Smooth muscle cell (in vitro differentiated cells): ENCODE measurements at regions not wholly inside any gene's neighbourhood (a gene's known extent, or its start where the extent isn't known, plus 50 kb on each side); places are given as distances from the start of the nearest gene placed in this dataset.

Experiments used
- DNase-seq: peaks from one replicate; lab custom pipeline; 2025; ENCODE audit not compliant: unreplicated experiment; lab: John Stamatoyannopoulos, UW
- H2AFZ ChIP-seq: fragments of 200-600 bp; sonication (generic); 2 replicates; pipeline ENCODE4 v1.6.0; 2016; ENCODE audit warnings: antibody characterized with exemption, low read depth, mild to moderate bottlenecking
- H3F3A ChIP-seq: fragments of 200-600 bp; sonication (generic); 2 replicates; pipeline ENCODE4 v1.6.0; 2017; ENCODE audit warnings: antibody characterized with exemption, low read depth
- H3K27ac ChIP-seq: fragments of 200-600 bp; sonication (generic); 2 replicates; pipeline ENCODE4 v1.5.1; 2016; ENCODE audit warnings: low read depth, mild to moderate bottlenecking
- H3K27me3 ChIP-seq: fragments of 200-600 bp; sonication (generic); 2 replicates; pipeline ENCODE4 v1.6.1; 2016; ENCODE audit warnings: low read depth, mild to moderate bottlenecking
- H3K36me3 ChIP-seq: fragments of 200-600 bp; sonication (generic); 2 replicates; pipeline ENCODE4 v1.5.1; 2016; ENCODE audit warnings: low read depth
- H3K4me1 ChIP-seq: fragments of 200-600 bp; sonication (generic); 2 replicates; pipeline ENCODE4 v1.5.1; 2016; ENCODE audit warnings: low read depth
- H3K4me2 ChIP-seq: fragments of 200-600 bp; sonication (generic); 2 replicates; pipeline ENCODE4 v1.6.0; 2016; ENCODE audit warnings: mild to moderate bottlenecking
- H3K4me3 ChIP-seq: fragments of 200-600 bp; sonication (generic); 2 replicates; pipeline ENCODE4 v1.5.1; 2016; ENCODE audit warnings: mild to moderate bottlenecking
- H3K79me2 ChIP-seq: fragments of 200-600 bp; sonication (generic); 2 replicates; pipeline ENCODE4 v1.6.0; 2016; ENCODE audit warnings: low read depth, mild to moderate bottlenecking
- H3K9ac ChIP-seq: fragments of 200-600 bp; sonication (generic); 2 replicates; pipeline ENCODE4 v1.6.0; 2016; ENCODE audit warnings: low read depth
- H3K9me3 ChIP-seq: fragments of 200-600 bp; sonication (generic); replicated peaks from 2 replicates; pipeline ENCODE4 v1.5.1; 2016; ENCODE audit warnings: low read depth
- H4K20me1 ChIP-seq: fragments of 200-600 bp; sonication (generic); 2 replicates; pipeline ENCODE4 v1.6.0; 2016; ENCODE audit warnings: low read depth
- WGBS: methylation state at CpG from one replicate; pipeline ENCODE4 v1.1.7; 2016; ENCODE audit warnings: low lambda C conversion rate; 5-methylcytosine and 5-hydroxymethylcytosine counted together
- TF ChIP-seq, protein P1 (sequence below): fragments of 200-600 bp; sonication (generic); IDR thresholded peaks from 2 replicates; pipeline ENCODE4 v1.5.1; 2017; ENCODE audit warnings: borderline replicate concordance, mild to moderate bottlenecking, antibody characterized with exemption; ENCODE audit not compliant: insufficient read depth, poor library complexity, severe bottlenecking

- TF ChIP-seq, protein P1, sequence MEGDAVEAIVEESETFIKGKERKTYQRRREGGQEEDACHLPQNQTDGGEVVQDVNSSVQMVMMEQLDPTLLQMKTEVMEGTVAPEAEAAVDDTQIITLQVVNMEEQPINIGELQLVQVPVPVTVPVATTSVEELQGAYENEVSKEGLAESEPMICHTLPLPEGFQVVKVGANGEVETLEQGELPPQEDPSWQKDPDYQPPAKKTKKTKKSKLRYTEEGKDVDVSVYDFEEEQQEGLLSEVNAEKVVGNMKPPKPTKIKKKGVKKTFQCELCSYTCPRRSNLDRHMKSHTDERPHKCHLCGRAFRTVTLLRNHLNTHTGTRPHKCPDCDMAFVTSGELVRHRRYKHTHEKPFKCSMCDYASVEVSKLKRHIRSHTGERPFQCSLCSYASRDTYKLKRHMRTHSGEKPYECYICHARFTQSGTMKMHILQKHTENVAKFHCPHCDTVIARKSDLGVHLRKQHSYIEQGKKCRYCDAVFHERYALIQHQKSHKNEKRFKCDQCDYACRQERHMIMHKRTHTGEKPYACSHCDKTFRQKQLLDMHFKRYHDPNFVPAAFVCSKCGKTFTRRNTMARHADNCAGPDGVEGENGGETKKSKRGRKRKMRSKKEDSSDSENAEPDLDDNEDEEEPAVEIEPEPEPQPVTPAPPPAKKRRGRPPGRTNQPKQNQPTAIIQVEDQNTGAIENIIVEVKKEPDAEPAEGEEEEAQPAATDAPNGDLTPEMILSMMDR: no peak
- H3K36me3 ChIP-seq: no peaks in the 10 kb centered on the region
- no peaks in the 10 kb centered on the region for H3F3A ChIP-seq
- H4K20me1 ChIP-seq: no peaks in the 10 kb centered on the region
- H3K79me2 ChIP-seq: no peaks in the 10 kb centered on the region
- H3K4me3 ChIP-seq: no peak overlapping the region
- DNase-seq: no peak
- H3K4me2 ChIP-seq: no peak overlapping the region
- WGBS: 91% methylated on average over 6 of the region's 6 CpGs
- no peaks in the 10 kb centered on the region for H3K27me3 ChIP-seq
- H3K9me3 ChIP-seq: no peaks in the 10 kb centered on the region
- H3K4me1 ChIP-seq: no peaks in the 10 kb centered on the region
- H2AFZ ChIP-seq: no peak overlapping the region
- H3K27ac ChIP-seq: no peak overlapping the region
- H3K9ac ChIP-seq: no peak overlapping the region
Measured at GRCh38 chr5:2946315-2946714, 194.8 kb upstream of the IRX2 start.

DNA sequence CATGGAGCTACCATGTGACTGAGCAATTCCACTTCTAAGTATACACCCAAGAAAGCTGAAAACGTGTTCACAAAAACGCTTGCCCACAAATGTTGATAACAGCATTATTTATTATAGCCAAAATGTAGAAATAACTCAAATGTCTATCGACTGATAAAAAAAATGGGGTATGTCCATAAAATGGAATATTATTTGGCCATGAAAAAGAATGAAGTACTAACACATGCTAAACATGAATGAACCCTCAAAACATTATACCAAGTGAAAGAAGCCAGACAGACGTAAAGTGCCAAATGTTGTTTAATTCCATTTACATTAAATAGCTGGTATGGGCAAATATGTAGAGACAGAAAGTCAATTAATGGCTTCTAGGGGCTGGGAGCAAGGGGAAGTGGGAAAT is 184.9 kb upstream of the IRX2 start:
- Histone ChIP-seq H3F3A (no peaks in the 10 kb centered on the region), H2AFZ (no peak overlapping the region), H3K4me2 (no peak overlapping the region), H3K27ac (no peak overlapping the region), H4K20me1 (no peaks in the 10 kb centered on the region), H3K4me1 (no peaks in the 10 kb centered on the region), H3K9ac (no peak overlapping the region), H3K79me2 (no peaks in the 10 kb centered on the region), H3K4me3 (no peak overlapping the region), H3K27me3 (no peaks in the 10 kb centered on the region), H3K9me3 (no peaks in the 10 kb centered on the region), H3K36me3 (no peaks in the 10 kb centered on the region)
- TF ChIP-seq, protein P1: no peak
- DNase-seq: no peak
- 93% methylated on average over 4 of the region's 4 CpGs for WGBS

DNA sequence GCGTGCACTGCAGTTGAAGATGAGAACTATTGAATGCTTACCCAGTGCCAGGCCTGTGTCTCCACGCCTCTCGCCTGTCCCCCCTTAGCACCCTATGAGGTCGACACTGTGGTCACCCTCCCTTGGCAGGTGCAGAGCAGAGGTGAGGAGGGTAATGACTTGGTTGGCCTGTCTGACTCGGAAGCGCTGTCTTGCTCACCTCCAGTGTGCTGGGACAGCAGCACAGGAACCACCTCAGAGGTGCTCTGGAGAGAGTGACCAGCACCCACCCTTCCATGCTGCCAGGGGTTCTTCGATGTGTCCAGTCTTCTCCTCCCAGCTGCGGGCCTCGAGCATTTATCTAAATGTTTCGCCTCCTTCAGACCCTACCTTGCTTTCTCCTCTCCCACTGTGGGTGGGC is 178.3 kb upstream of the IRX2 start:
- Histone ChIP-seq H3K4me3 (no peak overlapping the region), H2AFZ (no peak overlapping the region), H4K20me1 (no peaks in the 10 kb centered on the region), H3K4me2 (no peak overlapping the region), H3K9ac (no peak overlapping the region), H3F3A (no peaks in the 10 kb centered on the region), H3K36me3 (no peaks in the 10 kb centered on the region), H3K79me2 (no peaks in the 10 kb centered on the region), H3K27me3 (no peaks in the 10 kb centered on the region), H3K27ac (no peak overlapping the region), H3K9me3 (no peaks in the 10 kb centered on the region), H3K4me1 (no peaks in the 10 kb centered on the region)
- TF ChIP-seq, protein P1: no peak
- WGBS: 88% methylated on average over 10 of the region's 10 CpGs
- DNase-seq: no peak

DNA sequence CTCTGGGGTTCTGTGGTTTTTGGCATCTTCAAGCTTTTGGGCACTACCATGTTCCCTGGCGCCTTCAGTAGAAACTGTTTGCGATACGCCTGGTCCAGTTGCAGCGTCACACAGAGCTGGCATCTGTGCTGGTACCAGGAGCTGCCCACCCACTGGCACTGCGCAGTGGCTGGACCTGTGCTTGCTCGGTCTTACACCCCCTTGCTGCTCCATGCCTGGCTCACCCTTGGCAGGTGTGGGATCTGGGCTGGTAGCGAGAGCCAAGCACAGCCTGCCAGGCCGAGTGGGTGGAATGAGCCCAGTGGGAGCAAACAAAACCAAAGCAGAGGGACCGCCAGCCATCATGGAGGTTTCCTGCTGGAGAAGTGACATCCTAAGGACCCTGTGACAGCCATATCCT is 170.2 kb upstream of the IRX2 start:
- Histone ChIP-seq H3K4me2 (no peak overlapping the region), H4K20me1 (no peaks in the 10 kb centered on the region), H3K27me3 (peaks cover 7% of the 10 kb centered on the region), H3K36me3 (no peaks in the 10 kb centered on the region), H3F3A (no peaks in the 10 kb centered on the region), H3K9me3 (no peaks in the 10 kb centered on the region), H2AFZ (no peak overlapping the region), H3K4me1 (no peaks in the 10 kb centered on the region), H3K9ac (no peak overlapping the region), H3K27ac (no peak overlapping the region), H3K4me3 (no peak overlapping the region), H3K79me2 (no peaks in the 10 kb centered on the region)
- 92% methylated on average over 9 of the region's 9 CpGs for WGBS
- DNase-seq: no peak
- TF ChIP-seq, protein P1: no peak
